Caco-2 (cell line): ENCODE measurements at regions not wholly inside any gene's neighbourhood (a gene's known extent, or its start where the extent isn't known, plus 50 kb on each side); places are given as distances from the start of the nearest gene placed in this dataset.

Experiments used
- BruUV-seq: library from RNA; stranded (reverse); fragments of 400-500 nt; replicated peaks from 2 replicates; lab custom pipeline; 2021; lab: Mats Ljungman, UMichigan
- CTCF ChIA-PET: fragments of 300-600 bp; sonication (Branson Sonifier 250); formaldehyde crosslinking; loops from one replicate; lab custom pipeline; 2022; ENCODE audit warnings: antibody characterized with exemption; lab: Charles Lee
- POLR2A ChIA-PET: fragments of 300-600 bp; sonication (Branson Sonifier 250); formaldehyde crosslinking; loops from one replicate; lab custom pipeline; 2022; ENCODE audit warnings: antibody characterized with exemption; lab: Charles Lee
- DNase-seq, 2 experiments: peaks; one replicate each; pipeline versions ENCODE4 v3.0.0 to v3.0.0-alpha.2; 2020 to 2022
- H3K27me3 ChIP-seq: replicated peaks from 2 replicates; pipeline ENCODE4 v1.6.0; 2011; ENCODE audit warnings: low read length; ENCODE audit not compliant: control insufficient read depth, insufficient read depth
- H3K36me3 ChIP-seq: 2 replicates; pipeline ENCODE4 v1.5.1; 2011; ENCODE audit warnings: low read length; ENCODE audit not compliant: control insufficient read depth, insufficient read depth
- H3K4me1 ChIP-seq: fragments of 250-450 bp; sonication (Bioruptor Pico); 2 replicates; pipeline ENCODE4 v1.5.1; 2020; ENCODE audit warnings: mild to moderate bottlenecking
- H3K4me3 ChIP-seq: 2 replicates; pipeline ENCODE4 v1.5.1; 2011; ENCODE audit warnings: low read depth, mild to moderate bottlenecking, control low read depth, low read length
- H3K9me3 ChIP-seq: fragments of 250-450 bp; sonication (Bioruptor Pico); 2 replicates; pipeline ENCODE4 v1.5.1; 2020; ENCODE audit warnings: mild to moderate bottlenecking, moderate library complexity
- H3K27ac Mint-ChIP-seq: one replicate; pipeline ENCODE4 v1.8.0; 2022; ENCODE audit warnings: mixed read lengths; ENCODE audit not compliant: unreplicated experiment
- H3K27me3 Mint-ChIP-seq: one replicate; pipeline ENCODE4 v1.8.0; 2022; ENCODE audit warnings: mixed read lengths; ENCODE audit not compliant: insufficient read depth, unreplicated experiment
- H3K36me3 Mint-ChIP-seq: one replicate; pipeline ENCODE4 v1.8.0; 2022; ENCODE audit warnings: mild to moderate bottlenecking, mixed read lengths; ENCODE audit not compliant: insufficient read depth, unreplicated experiment
- H3K4me1 Mint-ChIP-seq: one replicate; pipeline ENCODE4 v1.8.0; 2022; ENCODE audit warnings: low read depth, mixed read lengths; ENCODE audit not compliant: unreplicated experiment
- H3K4me3 Mint-ChIP-seq: one replicate; pipeline ENCODE4 v1.8.0; 2022; ENCODE audit warnings: mild to moderate bottlenecking, moderate library complexity, mixed read lengths; ENCODE audit not compliant: unreplicated experiment
- H3K9me3 Mint-ChIP-seq: one replicate; pipeline ENCODE4 v1.8.0; 2022; ENCODE audit warnings: mixed read lengths; ENCODE audit not compliant: unreplicated experiment
- intact Hi-C: fragments of 100-400 bp; cut with micrococcal nuclease; formaldehyde crosslinking; loops from one replicate; pipeline ENCODE4 v1.10.0; 2022; ENCODE audit not compliant: unreplicated experiment
- TF ChIP-seq, protein P1 (sequence below), 2 experiments: fragments of 200-600 bp in 1 of 2; IDR thresholded peaks; 1 replicate in 1 of 2; 2 replicates in 1 of 2; pipeline versions ENCODE4 v1.5.1 to v1.8.0; 2011 to 2022; ENCODE audit warnings: antibody characterized with exemption in 1 of 2, control low read depth in 1 of 2, inconsistent platforms in 1 of 2, low read depth in 1 of 2, low read length in 1 of 2, mild to moderate bottlenecking in 1 of 2, moderate library complexity in 1 of 2; ENCODE audit not compliant: insufficient read depth in 1 of 2, severe bottlenecking in 1 of 2, unreplicated experiment in 1 of 2

DNA sequence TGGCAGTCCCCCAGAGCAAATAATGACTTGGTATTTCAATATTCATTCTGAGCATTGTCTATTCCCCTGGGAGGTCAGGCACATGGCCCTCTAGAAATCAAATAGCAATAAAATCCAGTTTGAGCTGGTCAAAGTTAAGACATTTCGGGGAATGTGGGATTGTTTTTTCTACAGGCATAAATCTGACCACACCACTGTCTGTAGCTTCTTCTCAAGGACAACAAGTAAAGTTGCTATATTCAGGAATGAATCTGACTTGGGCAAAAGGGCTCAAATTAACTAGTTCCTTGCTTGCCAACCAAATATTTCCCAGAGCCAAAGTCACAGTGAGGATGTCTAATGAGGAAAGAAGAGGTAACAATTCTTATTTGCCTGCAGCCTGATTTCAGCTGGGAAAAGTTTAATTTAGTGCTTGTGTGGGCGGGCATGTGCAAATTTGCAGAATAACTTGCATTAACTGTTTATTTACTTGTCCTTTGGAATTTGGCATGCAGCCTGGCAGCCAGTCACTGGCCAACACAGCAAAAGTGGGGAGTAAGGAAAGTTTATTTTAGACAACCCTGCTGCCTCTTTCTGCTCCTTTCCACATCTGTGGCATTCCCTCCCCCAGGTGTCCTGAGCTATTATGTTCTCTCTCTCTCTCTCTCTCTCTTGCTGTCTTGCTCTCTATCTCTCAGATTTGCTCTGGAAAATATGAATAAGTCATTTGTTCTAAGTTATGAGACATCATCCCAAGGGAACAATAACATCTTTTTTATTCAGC is 51.2 kb upstream of the ARHGAP20 start:
- Histone ChIP-seq H3K27me3 (no peaks in the 10 kb centered on the region), H3K36me3 (no peaks in the 10 kb centered on the region), H3K9me3 (no peaks in the 10 kb centered on the region), H3K4me1 (no peaks in the 10 kb centered on the region; the same call in 1 of the 2 replicates), H3K4me3 (no peak overlapping the region)
- no peak for DNase-seq
- Mint-ChIP-seq H3K27ac (no peak overlapping the region), H3K36me3 (no peaks in the 10 kb centered on the region), H3K4me3 (no peak overlapping the region), H3K4me1 (no peaks in the 10 kb centered on the region), H3K9me3 (no peaks in the 10 kb centered on the region), H3K27me3 (peaks cover 10% of the 10 kb centered on the region)
- TF ChIP-seq, protein P1, sequence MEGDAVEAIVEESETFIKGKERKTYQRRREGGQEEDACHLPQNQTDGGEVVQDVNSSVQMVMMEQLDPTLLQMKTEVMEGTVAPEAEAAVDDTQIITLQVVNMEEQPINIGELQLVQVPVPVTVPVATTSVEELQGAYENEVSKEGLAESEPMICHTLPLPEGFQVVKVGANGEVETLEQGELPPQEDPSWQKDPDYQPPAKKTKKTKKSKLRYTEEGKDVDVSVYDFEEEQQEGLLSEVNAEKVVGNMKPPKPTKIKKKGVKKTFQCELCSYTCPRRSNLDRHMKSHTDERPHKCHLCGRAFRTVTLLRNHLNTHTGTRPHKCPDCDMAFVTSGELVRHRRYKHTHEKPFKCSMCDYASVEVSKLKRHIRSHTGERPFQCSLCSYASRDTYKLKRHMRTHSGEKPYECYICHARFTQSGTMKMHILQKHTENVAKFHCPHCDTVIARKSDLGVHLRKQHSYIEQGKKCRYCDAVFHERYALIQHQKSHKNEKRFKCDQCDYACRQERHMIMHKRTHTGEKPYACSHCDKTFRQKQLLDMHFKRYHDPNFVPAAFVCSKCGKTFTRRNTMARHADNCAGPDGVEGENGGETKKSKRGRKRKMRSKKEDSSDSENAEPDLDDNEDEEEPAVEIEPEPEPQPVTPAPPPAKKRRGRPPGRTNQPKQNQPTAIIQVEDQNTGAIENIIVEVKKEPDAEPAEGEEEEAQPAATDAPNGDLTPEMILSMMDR (IDR thresholded peaks at IDR 0.05; ENCODE audit: insufficient read depth in 1 of 2, low read depth in 1 of 2, low read length in 1 of 2, severe bottlenecking in 1 of 2, unreplicated experiment in 1 of 2) = no peak
- intact Hi-C loops = no loop called here
- BruUV-seq = no TSS peak
- ChIA-PET POLR2A (no interaction called here), CTCF (no interaction called here)

DNA sequence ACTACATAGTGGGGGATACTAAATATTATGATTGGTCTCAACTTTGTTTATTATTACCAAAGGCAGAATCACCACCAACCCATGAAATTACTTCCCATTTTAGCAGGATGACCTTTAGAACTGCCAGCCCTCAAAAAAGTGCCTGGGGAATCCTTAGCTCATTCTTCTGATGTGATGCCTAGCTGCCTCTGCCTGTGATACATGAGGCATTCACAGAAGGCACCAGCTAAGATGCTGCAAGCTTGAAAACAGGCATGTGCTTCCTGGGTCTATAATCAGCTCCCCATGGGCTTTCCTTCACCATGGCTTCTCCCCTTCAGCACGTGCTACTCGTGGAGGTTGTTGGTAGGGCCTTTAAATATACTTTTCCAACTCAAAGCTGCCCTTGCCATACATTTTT is 50.4 kb upstream of the ARHGAP20 start:
- Histone ChIP-seq H3K36me3 (no peaks in the 10 kb centered on the region), H3K27me3 (no peaks in the 10 kb centered on the region), H3K9me3 (no peaks in the 10 kb centered on the region), H3K4me1 (no peaks in the 10 kb centered on the region; the same call in 1 of the 2 replicates), H3K4me3 (no peak overlapping the region)
- H3K4me1 Mint-ChIP-seq = no peaks in the 10 kb centered on the region
- no peak overlapping the region for H3K27ac Mint-ChIP-seq
- TF ChIP-seq, protein P1 (IDR thresholded peaks at IDR 0.05; ENCODE audit: insufficient read depth in 1 of 2, low read depth in 1 of 2, low read length in 1 of 2, severe bottlenecking in 1 of 2, unreplicated experiment in 1 of 2) = no peak
- no peak for DNase-seq
- H3K36me3 Mint-ChIP-seq = no peaks in the 10 kb centered on the region
- H3K4me3 Mint-ChIP-seq = no peak overlapping the region
- H3K9me3 Mint-ChIP-seq = no peaks in the 10 kb centered on the region
- intact Hi-C loops = no loop called here
- ChIA-PET POLR2A (no interaction called here), CTCF (no interaction called here)
- no TSS peak for BruUV-seq
- H3K27me3 Mint-ChIP-seq = peaks cover 5% of the 10 kb centered on the region
